HT1080 (cell line): ENCODE measurements at regions not wholly inside any gene's neighbourhood (a gene's known extent, or its start where the extent isn't known, plus 50 kb on each side); places are given as distances from the start of the nearest gene placed in this dataset.

Source experiments
- DNase-seq: peaks from one replicate; pipeline ENCODE4 v3.0.0-alpha.2; 2015; ENCODE audit warnings: low read depth

GRCh38 chr5:68778484-68778883, 315.3 kb upstream of the SLC30A5 start:
- DNase-seq: no peak

- DNase-seq: no peak
Observed at GRCh38 chr5:68780299-68780955, 313.4 kb upstream of the SLC30A5 start.

- no peak for DNase-seq
Observed at GRCh38 chr5:68793074-68793473, 300.7 kb upstream of the SLC30A5 start.

GRCh38 chr5:68793993-68794392, 299.8 kb upstream of the SLC30A5 start:
- no peak for DNase-seq

- no peak for DNase-seq
Observed at GRCh38 chr5:68795190-68795589, 298.6 kb upstream of the SLC30A5 start.

GRCh38 chr5:68798877-68799843, 294.7 kb upstream of the SLC30A5 start:
- DNase-seq: no peak

GRCh38 chr5:68802430-68802829, 291.4 kb upstream of the SLC30A5 start:
- DNase-seq: no peak

- DNase-seq: no peak
Observed at GRCh38 chr5:68803881-68804319, 289.9 kb upstream of the SLC30A5 start.

GRCh38 chr5:68804343-68804742, 289.5 kb upstream of the SLC30A5 start:
- no peak for DNase-seq

- DNase-seq: no peak
Observed at GRCh38 chr5:68805444-68805843, 288.4 kb upstream of the SLC30A5 start.

GRCh38 chr5:68817632-68818031, 276.2 kb upstream of the SLC30A5 start:
- no peak for DNase-seq

GRCh38 chr5:68818057-68818695, 275.6 kb upstream of the SLC30A5 start:
- no peak for DNase-seq

- no peak for DNase-seq
Observed at GRCh38 chr5:68818870-68819269, 274.9 kb upstream of the SLC30A5 start.

- DNase-seq: no peak
Observed at GRCh38 chr5:68821056-68821455, 272.8 kb upstream of the SLC30A5 start.

- DNase-seq: no peak
Observed at GRCh38 chr5:68822796-68823195, 271.0 kb upstream of the SLC30A5 start.

- no peak for DNase-seq
Observed at GRCh38 chr5:68823301-68823700, 270.5 kb upstream of the SLC30A5 start.

GRCh38 chr5:68830377-68830898, 263.4 kb upstream of the SLC30A5 start:
- DNase-seq: no peak

- DNase-seq: no peak
Observed at GRCh38 chr5:68834491-68834981, 259.3 kb upstream of the SLC30A5 start.

- no peak for DNase-seq
Observed at GRCh38 chr5:68838157-68838718, 255.6 kb upstream of the SLC30A5 start.

- DNase-seq: no peak
Observed at GRCh38 chr5:68839019-68839552, 254.7 kb upstream of the SLC30A5 start.
